Smooth muscle cell (in vitro differentiated cells): ENCODE measurements at regions not wholly inside any gene's neighbourhood (a gene's known extent, or its start where the extent isn't known, plus 50 kb on each side); places are given as distances from the start of the nearest gene placed in this dataset.

Experiments used
- DNase-seq: peaks from one replicate; lab custom pipeline; 2025; ENCODE audit not compliant: unreplicated experiment; lab: John Stamatoyannopoulos, UW
- H2AFZ ChIP-seq: fragments of 200-600 bp; sonication (generic); 2 replicates; pipeline ENCODE4 v1.6.0; 2016; ENCODE audit warnings: antibody characterized with exemption, low read depth, mild to moderate bottlenecking
- H3F3A ChIP-seq: fragments of 200-600 bp; sonication (generic); 2 replicates; pipeline ENCODE4 v1.6.0; 2017; ENCODE audit warnings: antibody characterized with exemption, low read depth
- H3K27ac ChIP-seq: fragments of 200-600 bp; sonication (generic); 2 replicates; pipeline ENCODE4 v1.5.1; 2016; ENCODE audit warnings: low read depth, mild to moderate bottlenecking
- H3K27me3 ChIP-seq: fragments of 200-600 bp; sonication (generic); 2 replicates; pipeline ENCODE4 v1.6.1; 2016; ENCODE audit warnings: low read depth, mild to moderate bottlenecking
- H3K36me3 ChIP-seq: fragments of 200-600 bp; sonication (generic); 2 replicates; pipeline ENCODE4 v1.5.1; 2016; ENCODE audit warnings: low read depth
- H3K4me1 ChIP-seq: fragments of 200-600 bp; sonication (generic); 2 replicates; pipeline ENCODE4 v1.5.1; 2016; ENCODE audit warnings: low read depth
- H3K4me2 ChIP-seq: fragments of 200-600 bp; sonication (generic); 2 replicates; pipeline ENCODE4 v1.6.0; 2016; ENCODE audit warnings: mild to moderate bottlenecking
- H3K4me3 ChIP-seq: fragments of 200-600 bp; sonication (generic); 2 replicates; pipeline ENCODE4 v1.5.1; 2016; ENCODE audit warnings: mild to moderate bottlenecking
- H3K79me2 ChIP-seq: fragments of 200-600 bp; sonication (generic); 2 replicates; pipeline ENCODE4 v1.6.0; 2016; ENCODE audit warnings: low read depth, mild to moderate bottlenecking
- H3K9ac ChIP-seq: fragments of 200-600 bp; sonication (generic); 2 replicates; pipeline ENCODE4 v1.6.0; 2016; ENCODE audit warnings: low read depth
- H3K9me3 ChIP-seq: fragments of 200-600 bp; sonication (generic); replicated peaks from 2 replicates; pipeline ENCODE4 v1.5.1; 2016; ENCODE audit warnings: low read depth
- H4K20me1 ChIP-seq: fragments of 200-600 bp; sonication (generic); 2 replicates; pipeline ENCODE4 v1.6.0; 2016; ENCODE audit warnings: low read depth
- WGBS: methylation state at CpG from one replicate; pipeline ENCODE4 v1.1.7; 2016; ENCODE audit warnings: low lambda C conversion rate; 5-methylcytosine and 5-hydroxymethylcytosine counted together
- TF ChIP-seq, protein P1 (sequence below): fragments of 200-600 bp; sonication (generic); IDR thresholded peaks from 2 replicates; pipeline ENCODE4 v1.5.1; 2017; ENCODE audit warnings: borderline replicate concordance, mild to moderate bottlenecking, antibody characterized with exemption; ENCODE audit not compliant: insufficient read depth, poor library complexity, severe bottlenecking

DNA sequence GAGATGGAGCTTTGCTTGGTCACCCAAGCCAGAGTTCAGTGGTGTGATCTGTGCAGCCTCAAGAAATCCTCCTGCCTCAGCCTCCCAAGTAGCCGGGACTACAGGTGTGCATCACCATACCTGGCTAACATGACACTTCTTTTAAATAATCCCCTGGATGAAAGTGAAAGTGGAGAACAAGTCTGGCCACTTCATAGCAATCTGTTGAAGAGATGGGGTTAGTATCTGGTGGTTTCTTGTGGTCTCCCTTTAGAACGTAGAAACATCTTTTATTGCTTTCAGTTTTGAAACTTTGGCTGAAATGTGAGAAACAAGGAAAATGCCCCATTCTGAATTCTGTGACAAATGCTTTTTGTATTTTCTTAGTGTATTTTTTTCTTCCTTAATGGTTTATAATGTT is 452.5 kb upstream of the RIOK2 start:
- Histone ChIP-seq H3K4me2 (no peak overlapping the region), H3K79me2 (no peaks in the 10 kb centered on the region), H2AFZ (no peak overlapping the region), H4K20me1 (no peaks in the 10 kb centered on the region), H3K9me3 (no peaks in the 10 kb centered on the region), H3K4me3 (no peak overlapping the region), H3K4me1 (no peaks in the 10 kb centered on the region), H3K27ac (no peak overlapping the region), H3K9ac (no peak overlapping the region), H3F3A (no peaks in the 10 kb centered on the region), H3K36me3 (no peaks in the 10 kb centered on the region), H3K27me3 (no peaks in the 10 kb centered on the region)
- DNase-seq, result no peak
- 71% methylated on average over 2 of the region's 2 CpGs for WGBS
- TF ChIP-seq, protein P1, sequence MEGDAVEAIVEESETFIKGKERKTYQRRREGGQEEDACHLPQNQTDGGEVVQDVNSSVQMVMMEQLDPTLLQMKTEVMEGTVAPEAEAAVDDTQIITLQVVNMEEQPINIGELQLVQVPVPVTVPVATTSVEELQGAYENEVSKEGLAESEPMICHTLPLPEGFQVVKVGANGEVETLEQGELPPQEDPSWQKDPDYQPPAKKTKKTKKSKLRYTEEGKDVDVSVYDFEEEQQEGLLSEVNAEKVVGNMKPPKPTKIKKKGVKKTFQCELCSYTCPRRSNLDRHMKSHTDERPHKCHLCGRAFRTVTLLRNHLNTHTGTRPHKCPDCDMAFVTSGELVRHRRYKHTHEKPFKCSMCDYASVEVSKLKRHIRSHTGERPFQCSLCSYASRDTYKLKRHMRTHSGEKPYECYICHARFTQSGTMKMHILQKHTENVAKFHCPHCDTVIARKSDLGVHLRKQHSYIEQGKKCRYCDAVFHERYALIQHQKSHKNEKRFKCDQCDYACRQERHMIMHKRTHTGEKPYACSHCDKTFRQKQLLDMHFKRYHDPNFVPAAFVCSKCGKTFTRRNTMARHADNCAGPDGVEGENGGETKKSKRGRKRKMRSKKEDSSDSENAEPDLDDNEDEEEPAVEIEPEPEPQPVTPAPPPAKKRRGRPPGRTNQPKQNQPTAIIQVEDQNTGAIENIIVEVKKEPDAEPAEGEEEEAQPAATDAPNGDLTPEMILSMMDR, result no peak

DNA sequence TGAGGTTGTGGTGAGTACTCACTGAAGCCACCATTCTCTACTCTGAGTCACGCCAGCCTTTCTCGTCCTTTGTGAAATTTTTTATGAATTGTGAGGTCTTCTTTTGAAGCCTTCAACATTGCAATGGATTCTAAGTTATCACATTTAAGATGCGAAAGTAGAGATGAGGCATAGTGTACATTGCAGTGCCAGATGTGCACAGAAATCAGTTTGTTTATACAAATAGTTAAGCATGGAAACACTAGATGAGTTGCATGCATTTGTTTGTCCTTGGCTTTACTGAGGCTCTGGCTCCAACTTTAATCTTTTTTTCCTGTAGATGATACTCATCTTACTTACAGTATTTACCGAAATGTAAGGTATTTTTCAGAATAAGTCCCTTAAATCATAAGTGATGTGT is 453.7 kb upstream of the RIOK2 start:
- no peak for DNase-seq
- H3K4me1 ChIP-seq, result no peaks in the 10 kb centered on the region
- no peaks in the 10 kb centered on the region for H3K79me2 ChIP-seq
- no peak overlapping the region for H2AFZ ChIP-seq
- H3K4me3 ChIP-seq, result no peak overlapping the region
- H3K4me2 ChIP-seq, result no peak overlapping the region
- no peaks in the 10 kb centered on the region for H3K27me3 ChIP-seq
- no peaks in the 10 kb centered on the region for H3F3A ChIP-seq
- H3K36me3 ChIP-seq, result no peaks in the 10 kb centered on the region
- H3K27ac ChIP-seq, result no peak overlapping the region
- no peaks in the 10 kb centered on the region for H3K9me3 ChIP-seq
- WGBS, result 43% methylated on average over 4 of the region's 4 CpGs
- no peak overlapping the region for H3K9ac ChIP-seq
- H4K20me1 ChIP-seq, result no peaks in the 10 kb centered on the region
- TF ChIP-seq, protein P1, result no peak

DNA sequence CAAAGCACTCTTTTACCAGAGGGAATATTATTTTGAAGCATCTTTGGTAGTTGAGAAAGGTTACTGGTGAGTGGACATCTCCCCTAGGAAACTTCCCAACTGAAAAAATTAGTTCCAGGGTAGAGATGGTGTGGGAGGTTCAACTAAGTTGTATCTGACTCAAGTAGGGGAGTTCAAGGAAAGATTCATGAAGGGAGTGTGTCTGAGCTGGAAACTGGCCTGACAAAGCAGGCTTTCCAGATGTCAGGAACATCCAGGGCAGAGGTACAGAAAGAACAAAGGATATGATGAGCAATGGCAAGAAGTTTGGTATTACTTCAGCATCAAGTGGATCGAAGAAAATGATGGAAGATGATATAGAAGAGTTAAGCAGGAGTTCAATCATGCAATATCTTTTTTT is 458.0 kb upstream of the RIOK2 start:
- no peak overlapping the region for H3K27ac ChIP-seq
- H3K9me3 ChIP-seq, result no peaks in the 10 kb centered on the region
- no peak for DNase-seq
- H3K4me3 ChIP-seq, result no peak overlapping the region
- no peaks in the 10 kb centered on the region for H3K27me3 ChIP-seq
- H3K4me1 ChIP-seq, result no peaks in the 10 kb centered on the region
- WGBS, result 87% methylated on average over 1 of the region's 1 CpG
- no peak overlapping the region for H2AFZ ChIP-seq
- H3K79me2 ChIP-seq, result no peaks in the 10 kb centered on the region
- H3F3A ChIP-seq, result no peaks in the 10 kb centered on the region
- H3K9ac ChIP-seq, result no peak overlapping the region
- no peaks in the 10 kb centered on the region for H4K20me1 ChIP-seq
- H3K4me2 ChIP-seq, result no peak overlapping the region
- TF ChIP-seq, protein P1, result no peak
- no peaks in the 10 kb centered on the region for H3K36me3 ChIP-seq

DNA sequence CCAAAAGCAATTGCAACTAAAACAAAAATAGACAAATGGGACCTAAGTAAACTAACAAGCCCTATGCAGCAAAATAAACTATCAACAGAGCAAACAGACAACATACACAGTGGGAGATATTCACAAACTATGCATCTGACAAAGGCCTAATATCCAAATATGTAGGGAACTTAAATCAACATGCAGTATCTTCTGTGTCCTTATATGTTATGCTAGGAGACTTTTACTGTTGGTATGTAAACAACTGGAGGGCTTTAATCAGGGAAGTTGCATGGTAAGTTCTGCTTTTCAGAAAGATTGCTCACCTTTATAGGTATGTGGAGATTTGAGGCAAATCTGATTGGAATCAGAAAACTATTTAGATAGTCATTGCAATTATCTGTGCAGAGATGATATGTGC is 461.2 kb upstream of the RIOK2 start:
- TF ChIP-seq, protein P1, result no peak
- H2AFZ ChIP-seq, result no peak overlapping the region
- no peak for DNase-seq

More for the DNA sequence above, 461.2 kb upstream of the RIOK2 start:
- Histone ChIP-seq H3K9ac (no peak overlapping the region), H3K4me3 (no peak overlapping the region), H3F3A (no peaks in the 10 kb centered on the region), H3K36me3 (no peaks in the 10 kb centered on the region), H3K79me2 (no peaks in the 10 kb centered on the region), H3K27me3 (no peaks in the 10 kb centered on the region), H3K4me2 (no peak overlapping the region), H3K9me3 (no peaks in the 10 kb centered on the region), H3K27ac (no peak overlapping the region), H3K4me1 (no peaks in the 10 kb centered on the region), H4K20me1 (no peaks in the 10 kb centered on the region)
